ENCODE measurements at regions not wholly inside any gene's neighbourhood (a gene's known extent, or its start where the extent isn't known, plus 50 kb on each side); places are given as distances from the start of the nearest gene placed in this dataset.

DNA sequence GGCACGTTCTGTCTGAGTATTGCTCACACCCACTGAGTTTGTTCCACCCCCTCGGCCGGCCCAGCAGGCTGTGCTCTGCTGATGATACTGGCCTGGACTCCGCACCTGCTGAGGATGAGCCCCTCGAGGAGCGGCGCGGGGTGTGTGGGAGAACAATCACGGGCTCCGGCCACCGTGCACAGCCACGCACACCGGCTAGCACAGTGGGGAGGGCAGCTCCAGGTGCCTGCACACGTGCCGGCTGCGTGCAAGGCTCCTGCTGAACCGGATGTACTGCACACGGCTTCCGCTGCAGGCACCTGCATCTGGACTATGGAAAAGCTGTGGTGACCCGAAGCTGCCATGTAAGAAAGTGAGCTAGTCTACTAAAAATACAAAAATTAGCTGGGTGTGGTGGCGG, 485.2 kb upstream of the CDH9 start:
- no peaks in the 10 kb centered on the region for H3K27me3 ChIP-seq (ENCODE audit: control insufficient read depth, insufficient read depth, low read length)
- DNase-seq (ENCODE audit: low read depth, low spot score), result no peak
- H3K4me3 ChIP-seq (ENCODE audit: low read length), result no peak overlapping the region
- H3K36me3 ChIP-seq (ENCODE audit: control insufficient read depth, insufficient read depth, low read length), result no peaks in the 10 kb centered on the region
- no peaks in the 10 kb centered on the region for H3K9me3 ChIP-seq (ENCODE audit: control insufficient read depth, insufficient read depth, low read length)
- H3K4me1 ChIP-seq (ENCODE audit: control insufficient read depth, insufficient read depth, low read length), result no peaks in the 10 kb centered on the region
- WGBS (ENCODE audit: insufficient coverage, insufficient read length), result no CpG with 5 or more reads among the region's 21 CpGs
- no peak overlapping the region for H3K27ac ChIP-seq (ENCODE audit: low read length)

DNA sequence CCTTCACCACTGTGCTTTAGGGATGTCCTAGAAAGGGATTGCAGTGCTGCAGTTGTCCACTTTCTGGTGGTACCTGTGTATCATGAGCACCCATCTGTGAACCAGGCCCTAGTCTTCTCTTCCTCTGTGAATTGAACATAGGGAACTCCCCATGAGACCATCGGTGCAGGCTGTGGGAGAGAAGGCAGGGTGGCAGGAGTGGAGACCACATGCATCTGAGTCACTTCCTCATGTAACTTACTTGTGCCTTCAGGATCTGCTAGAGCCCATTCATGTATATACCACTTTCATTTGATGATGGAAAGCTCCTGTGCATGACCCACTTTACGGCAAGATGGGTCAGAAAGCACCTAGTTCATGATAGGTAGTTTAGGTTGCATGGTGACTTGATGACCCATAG, 478.1 kb upstream of the CDH9 start:
- H3K27me3 ChIP-seq (ENCODE audit: control insufficient read depth, insufficient read depth, low read length), result no peaks in the 10 kb centered on the region
- no CpG with 5 or more reads among the region's 2 CpGs for WGBS (ENCODE audit: insufficient coverage, insufficient read length)
- no peak overlapping the region for H3K27ac ChIP-seq (ENCODE audit: low read length)
- H3K4me3 ChIP-seq (ENCODE audit: low read length), result no peak overlapping the region
- H3K4me1 ChIP-seq (ENCODE audit: control insufficient read depth, insufficient read depth, low read length), result no peaks in the 10 kb centered on the region
- no peak for DNase-seq (ENCODE audit: low read depth, low spot score)
- H3K36me3 ChIP-seq (ENCODE audit: control insufficient read depth, insufficient read depth, low read length), result no peaks in the 10 kb centered on the region
- H3K9me3 ChIP-seq (ENCODE audit: control insufficient read depth, insufficient read depth, low read length), result no peaks in the 10 kb centered on the region

DNA sequence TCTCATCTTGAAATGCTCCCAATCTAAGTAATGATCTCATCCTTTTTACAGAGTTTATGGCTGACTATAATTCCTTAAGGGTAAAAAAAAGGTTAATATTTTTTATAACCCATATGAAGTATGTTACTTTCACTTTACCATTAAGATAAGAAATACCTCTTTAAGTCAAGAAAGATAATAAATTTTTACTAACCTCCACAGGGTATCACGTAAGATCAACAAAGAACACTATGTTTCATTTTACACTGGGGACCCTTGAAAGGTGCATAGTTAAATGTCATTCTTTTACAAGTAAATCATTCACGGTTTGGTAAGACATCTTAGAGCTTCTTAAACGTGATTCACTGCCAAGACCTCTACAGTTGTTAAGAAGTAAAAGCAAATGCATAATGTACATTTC, 472.7 kb upstream of the CDH9 start:
- no peaks in the 10 kb centered on the region for H3K36me3 ChIP-seq (ENCODE audit: control insufficient read depth, insufficient read depth, low read length)
- no peak overlapping the region for H3K27ac ChIP-seq (ENCODE audit: low read length)
- no peak for DNase-seq (ENCODE audit: low read depth, low spot score)
- H3K27me3 ChIP-seq (ENCODE audit: control insufficient read depth, insufficient read depth, low read length), result no peaks in the 10 kb centered on the region
- WGBS (ENCODE audit: insufficient coverage, insufficient read length), result no CpG with 5 or more reads among the region's 3 CpGs
- no peaks in the 10 kb centered on the region for H3K9me3 ChIP-seq (ENCODE audit: control insufficient read depth, insufficient read depth, low read length)
- H3K4me3 ChIP-seq (ENCODE audit: low read length), result no peak overlapping the region
- no peaks in the 10 kb centered on the region for H3K4me1 ChIP-seq (ENCODE audit: control insufficient read depth, insufficient read depth, low read length)

DNA sequence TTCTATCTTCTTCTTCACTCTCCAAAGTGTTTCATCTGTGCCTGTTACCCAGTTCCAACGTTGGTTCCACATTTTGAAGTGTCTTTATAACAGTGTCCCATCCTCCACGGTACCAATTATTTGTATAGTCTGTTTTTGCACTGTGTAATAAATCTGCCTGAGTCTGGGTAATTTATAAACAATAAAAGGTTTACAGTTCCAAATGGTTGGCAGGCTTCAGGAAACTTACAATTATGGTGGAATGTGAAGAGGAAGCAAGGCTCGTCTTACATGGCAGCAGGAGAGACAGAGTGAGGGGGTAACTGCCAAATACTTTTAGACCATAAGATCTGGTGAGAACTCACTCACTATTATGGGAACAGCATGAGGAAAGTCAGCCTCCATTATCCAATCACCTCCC, 465.4 kb upstream of the CDH9 start:
- no peaks in the 10 kb centered on the region for H3K4me1 ChIP-seq (ENCODE audit: control insufficient read depth, insufficient read depth, low read length)
- no peak overlapping the region for H3K27ac ChIP-seq (ENCODE audit: low read length)
- WGBS (ENCODE audit: insufficient coverage, insufficient read length), result no CpG with 5 or more reads among the region's 3 CpGs
- DNase-seq (ENCODE audit: low read depth, low spot score), result no peak
- no peaks in the 10 kb centered on the region for H3K9me3 ChIP-seq (ENCODE audit: control insufficient read depth, insufficient read depth, low read length)
- H3K36me3 ChIP-seq (ENCODE audit: control insufficient read depth, insufficient read depth, low read length), result no peaks in the 10 kb centered on the region
- H3K27me3 ChIP-seq (ENCODE audit: control insufficient read depth, insufficient read depth, low read length), result no peaks in the 10 kb centered on the region
- no peak overlapping the region for H3K4me3 ChIP-seq (ENCODE audit: low read length)

DNA sequence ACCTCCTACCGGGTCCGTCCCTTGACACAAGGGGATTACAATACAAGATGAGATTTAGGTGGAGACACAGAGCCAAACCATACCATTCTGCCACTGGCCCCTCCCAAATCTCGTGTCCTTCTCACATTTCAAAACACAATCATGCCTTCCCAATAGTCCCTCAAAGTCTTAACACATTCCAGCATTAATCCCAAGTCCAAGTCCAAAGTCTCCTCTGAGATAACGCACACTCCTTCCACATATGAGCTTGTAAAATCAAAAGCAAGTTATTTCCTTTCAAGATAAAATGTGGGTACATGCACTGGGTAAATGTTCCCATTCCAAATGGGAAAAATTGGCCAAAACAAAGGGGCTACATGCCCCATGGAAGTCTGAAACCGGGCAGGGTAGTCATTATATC, 463.9 kb upstream of the CDH9 start:
- Histone ChIP-seq H3K27ac (ENCODE audit: low read length) (no peak overlapping the region), H3K4me3 (ENCODE audit: low read length) (no peak overlapping the region), H3K36me3 (ENCODE audit: control insufficient read depth, insufficient read depth, low read length) (no peaks in the 10 kb centered on the region), H3K9me3 (ENCODE audit: control insufficient read depth, insufficient read depth, low read length) (no peaks in the 10 kb centered on the region), H3K4me1 (ENCODE audit: control insufficient read depth, insufficient read depth, low read length) (no peaks in the 10 kb centered on the region), H3K27me3 (ENCODE audit: control insufficient read depth, insufficient read depth, low read length) (no peaks in the 10 kb centered on the region)
- WGBS (ENCODE audit: insufficient coverage, insufficient read length), result no CpG with 5 or more reads among the region's 5 CpGs
- DNase-seq (ENCODE audit: low read depth, low spot score), result no peak

DNA sequence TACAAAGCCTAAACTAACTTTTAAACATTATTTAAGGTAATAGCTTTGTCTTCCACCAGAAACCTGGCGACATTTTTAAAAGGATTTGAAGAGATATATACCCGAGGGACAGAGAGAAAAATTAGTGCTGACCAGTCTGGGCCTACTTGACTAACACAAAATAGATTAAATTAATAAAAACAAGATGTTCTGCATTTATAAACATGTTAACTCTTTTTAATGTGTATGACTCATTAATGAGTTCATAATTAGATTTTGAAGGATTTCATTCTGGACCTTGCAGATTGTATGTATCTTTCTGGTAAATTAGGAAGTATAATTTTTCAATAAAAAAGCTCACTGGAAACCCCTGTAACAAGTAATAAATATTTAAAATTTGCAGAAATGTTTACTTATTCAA, 459.1 kb upstream of the CDH9 start:
- H3K4me3 ChIP-seq (ENCODE audit: low read length), result no peak overlapping the region
- no peak overlapping the region for H3K27ac ChIP-seq (ENCODE audit: low read length)
- H3K36me3 ChIP-seq (ENCODE audit: control insufficient read depth, insufficient read depth, low read length), result no peaks in the 10 kb centered on the region
- no peaks in the 10 kb centered on the region for H3K4me1 ChIP-seq (ENCODE audit: control insufficient read depth, insufficient read depth, low read length)
- DNase-seq (ENCODE audit: low read depth, low spot score), result no peak
- no CpG with 5 or more reads among the region's 2 CpGs for WGBS (ENCODE audit: insufficient coverage, insufficient read length)
- H3K27me3 ChIP-seq (ENCODE audit: control insufficient read depth, insufficient read depth, low read length), result no peaks in the 10 kb centered on the region
- H3K9me3 ChIP-seq (ENCODE audit: control insufficient read depth, insufficient read depth, low read length), result no peaks in the 10 kb centered on the region

DNA sequence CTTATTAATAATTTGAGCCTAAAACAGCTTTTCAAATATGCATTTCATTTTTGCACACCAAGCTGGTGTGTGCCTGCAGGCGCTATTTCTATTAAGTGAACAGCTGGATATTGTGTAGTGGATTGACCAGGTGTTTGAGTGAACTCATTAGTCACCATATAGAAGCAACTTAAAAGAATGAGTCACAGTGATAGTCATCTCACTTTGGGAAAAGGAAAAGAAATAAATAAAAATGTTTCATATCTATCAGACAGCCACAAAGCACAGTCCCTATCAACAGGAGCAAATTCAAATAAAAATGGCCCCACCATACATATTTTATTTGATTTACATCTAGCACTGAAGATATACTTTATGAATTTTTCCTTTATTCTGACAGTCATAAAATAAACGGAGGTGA, 456.5 kb upstream of the CDH9 start:
- H3K4me1 ChIP-seq (ENCODE audit: control insufficient read depth, insufficient read depth, low read length), result no peaks in the 10 kb centered on the region
- no peaks in the 10 kb centered on the region for H3K36me3 ChIP-seq (ENCODE audit: control insufficient read depth, insufficient read depth, low read length)
- no peak for DNase-seq (ENCODE audit: low read depth, low spot score)
- no peak overlapping the region for H3K4me3 ChIP-seq (ENCODE audit: low read length)
- no CpG with 5 or more reads among the region's 2 CpGs for whole genome bisulfite sequencing (ENCODE audit: insufficient coverage, insufficient read length)
- no peak overlapping the region for H3K27ac ChIP-seq (ENCODE audit: low read length)
- no peaks in the 10 kb centered on the region for H3K27me3 ChIP-seq (ENCODE audit: control insufficient read depth, insufficient read depth, low read length)
- no peaks in the 10 kb centered on the region for H3K9me3 ChIP-seq (ENCODE audit: control insufficient read depth, insufficient read depth, low read length)

DNA sequence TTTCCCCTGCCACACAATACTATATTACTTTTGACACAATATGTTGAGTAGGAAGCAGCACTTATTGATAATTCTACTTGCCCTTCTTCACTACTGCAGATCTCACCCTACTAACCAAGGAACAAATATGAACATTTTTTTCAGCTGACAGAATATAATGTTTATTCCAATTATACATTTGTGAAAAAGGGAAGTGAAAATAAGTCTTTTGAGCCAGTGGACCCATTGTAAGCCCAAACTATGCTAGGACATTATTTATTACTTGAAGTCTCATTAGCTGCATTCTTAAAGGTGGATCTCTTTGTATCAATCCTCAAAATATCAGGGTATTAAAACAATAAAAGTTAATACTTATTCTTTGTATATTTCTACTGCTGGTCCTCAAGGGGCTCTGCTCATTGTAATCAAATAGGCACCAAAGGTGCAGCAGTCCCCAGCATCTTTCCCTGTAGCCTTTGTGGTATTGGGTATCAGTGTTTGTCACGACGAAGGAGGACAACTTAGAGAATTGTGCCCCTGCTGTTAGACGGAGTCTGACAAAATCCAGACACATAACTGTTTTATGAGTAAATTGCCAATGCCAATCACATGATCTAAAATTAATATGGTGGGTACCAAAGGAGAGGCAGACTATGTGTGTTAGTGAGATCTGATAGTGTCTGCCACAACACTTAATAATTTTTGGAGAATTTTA, 453.5 kb upstream of the CDH9 start:
- no CpG with 5 or more reads among the region's 3 CpGs for WGBS (ENCODE audit: insufficient coverage, insufficient read length)
- no peak overlapping the region for H3K4me3 ChIP-seq (ENCODE audit: low read length)
- no peaks in the 10 kb centered on the region for H3K27me3 ChIP-seq (ENCODE audit: control insufficient read depth, insufficient read depth, low read length)
- no peak for DNase-seq (ENCODE audit: low read depth, low spot score)
- no peak overlapping the region for H3K27ac ChIP-seq (ENCODE audit: low read length)
- no peaks in the 10 kb centered on the region for H3K9me3 ChIP-seq (ENCODE audit: control insufficient read depth, insufficient read depth, low read length)
- no peaks in the 10 kb centered on the region for H3K4me1 ChIP-seq (ENCODE audit: control insufficient read depth, insufficient read depth, low read length)
- no peaks in the 10 kb centered on the region for H3K36me3 ChIP-seq (ENCODE audit: control insufficient read depth, insufficient read depth, low read length)

DNA sequence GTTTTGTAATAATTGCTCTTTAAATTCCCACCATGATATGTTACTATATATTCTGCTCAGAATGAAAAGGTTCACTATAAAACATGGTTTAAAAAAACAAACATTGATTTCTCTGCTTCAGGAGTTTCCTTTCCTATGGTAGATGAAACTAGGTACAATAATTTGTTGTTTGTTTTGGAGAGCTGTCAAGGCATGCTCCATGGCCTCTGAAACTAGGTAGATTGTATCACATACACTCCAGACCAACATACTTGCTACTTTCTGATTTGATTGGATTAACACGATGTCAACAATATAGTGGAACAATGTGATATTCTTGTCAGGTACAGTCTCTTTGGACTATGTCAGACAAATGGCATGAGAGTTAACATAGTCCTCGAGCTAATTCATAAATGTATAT, 452.7 kb upstream of the CDH9 start:
- no peak for DNase-seq (ENCODE audit: low read depth, low spot score)
- no peaks in the 10 kb centered on the region for H3K27me3 ChIP-seq (ENCODE audit: control insufficient read depth, insufficient read depth, low read length)
- no peak overlapping the region for H3K4me3 ChIP-seq (ENCODE audit: low read length)
- H3K4me1 ChIP-seq (ENCODE audit: control insufficient read depth, insufficient read depth, low read length), result no peaks in the 10 kb centered on the region
- WGBS (ENCODE audit: insufficient coverage, insufficient read length), result no CpG with 5 or more reads among the region's 2 CpGs
- no peak overlapping the region for H3K27ac ChIP-seq (ENCODE audit: low read length)
- no peaks in the 10 kb centered on the region for H3K36me3 ChIP-seq (ENCODE audit: control insufficient read depth, insufficient read depth, low read length)
- H3K9me3 ChIP-seq (ENCODE audit: control insufficient read depth, insufficient read depth, low read length), result no peaks in the 10 kb centered on the region

DNA sequence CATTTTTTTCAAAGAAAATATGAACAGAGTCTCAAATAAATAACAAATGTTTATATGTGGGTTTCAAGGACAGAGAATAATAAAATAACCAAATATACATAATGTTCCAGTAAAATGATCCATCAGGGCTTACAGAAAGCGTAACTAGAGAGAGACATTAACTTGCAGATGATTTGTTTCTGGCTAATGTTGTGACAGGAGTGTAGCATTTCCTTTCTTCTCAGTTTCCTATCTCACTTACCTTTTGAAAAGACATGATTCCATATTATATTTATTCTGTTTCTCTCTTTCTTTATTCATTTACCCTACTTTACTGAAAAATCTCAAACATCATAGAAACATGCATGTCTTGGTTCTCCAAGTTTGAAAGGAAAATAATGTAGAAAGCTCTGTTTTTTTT, 451.3 kb upstream of the CDH9 start:
- no peaks in the 10 kb centered on the region for H3K27me3 ChIP-seq (ENCODE audit: control insufficient read depth, insufficient read depth, low read length)
- no peaks in the 10 kb centered on the region for H3K9me3 ChIP-seq (ENCODE audit: control insufficient read depth, insufficient read depth, low read length)
- H3K4me3 ChIP-seq (ENCODE audit: low read length), result no peak overlapping the region
- WGBS (ENCODE audit: insufficient coverage, insufficient read length), result no CpG with 5 or more reads among the region's 1 CpG
- no peak for DNase-seq (ENCODE audit: low read depth, low spot score)
- no peaks in the 10 kb centered on the region for H3K4me1 ChIP-seq (ENCODE audit: control insufficient read depth, insufficient read depth, low read length)
- H3K27ac ChIP-seq (ENCODE audit: low read length), result no peak overlapping the region
- H3K36me3 ChIP-seq (ENCODE audit: control insufficient read depth, insufficient read depth, low read length), result no peaks in the 10 kb centered on the region

DNA sequence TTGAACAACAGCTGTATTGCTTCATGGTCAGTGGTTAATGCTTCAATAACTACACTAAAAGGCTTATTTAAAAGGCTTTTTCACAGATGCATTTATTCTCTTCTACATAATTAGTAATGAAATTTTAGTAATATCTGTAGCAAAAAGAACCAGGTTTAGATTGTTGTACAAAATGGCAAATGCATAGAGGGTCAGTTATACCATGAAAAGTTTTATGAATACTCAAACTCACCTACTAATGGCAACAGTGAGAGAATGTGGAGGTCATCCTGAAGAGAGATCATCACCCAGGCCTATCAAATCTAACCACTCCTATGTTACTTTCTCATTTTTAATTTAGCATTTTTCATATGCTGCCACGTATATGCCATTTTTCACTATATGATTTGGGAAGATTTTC, 444.3 kb upstream of the CDH9 start:
- Histone ChIP-seq H3K36me3 (ENCODE audit: control insufficient read depth, insufficient read depth, low read length) (peaks cover 1% of the 10 kb centered on the region; the same call in 1 of the 2 replicates), H3K9me3 (ENCODE audit: control insufficient read depth, insufficient read depth, low read length) (no peaks in the 10 kb centered on the region), H3K4me1 (ENCODE audit: control insufficient read depth, insufficient read depth, low read length) (no peaks in the 10 kb centered on the region), H3K27me3 (ENCODE audit: control insufficient read depth, insufficient read depth, low read length) (no peaks in the 10 kb centered on the region), H3K4me3 (ENCODE audit: low read length) (no peak overlapping the region), H3K27ac (ENCODE audit: low read length) (no peak overlapping the region)
- no peak for DNase-seq (ENCODE audit: low read depth, low spot score)
- WGBS (ENCODE audit: insufficient coverage, insufficient read length), result no CpG with 5 or more reads among the region's 1 CpG

Measured in iPS DF 6.9 (cell line).